ENCODE measurements at regions not wholly inside any gene's neighbourhood (a gene's known extent, or its start where the extent isn't known, plus 50 kb on each side); places are given as distances from the start of the nearest gene placed in this dataset.
"Not testable (repeated sequence)": the region's sequence is repeated elsewhere in the genome, so short reads cannot be mapped to it uniquely, and the experiment has no call there.

GRCh38 chrY:18836643-18837042 lies 63.1 kb upstream of the HSFY2 start:
- H3K4me3 ChIP-seq (ENCODE audit: control insufficient read depth in 1 of 2, extremely low read depth in 1 of 2, low read length in 1 of 2); H3K9me3 ChIP-seq; H3K27me3 ChIP-seq (replicated peaks in 1 of 2; ENCODE audit: control insufficient read depth in 2 of 2, extremely low read depth in 1 of 2, insufficient read depth in 2 of 2, low read length in 1 of 2); H3K4me1 Mint-ChIP-seq; H3K27ac Mint-ChIP-seq; H3K36me3 Mint-ChIP-seq; H3K27me3 Mint-ChIP-seq; H3K27ac ChIP-seq (ENCODE audit: low read length); H3K36me3 ChIP-seq (ENCODE audit: control insufficient read depth in 2 of 2, extremely low read depth in 1 of 2, insufficient read depth in 1 of 2, low read length in 1 of 2); POLR2A ChIA-PET; CTCF ChIA-PET; DNase-seq; H3K4me3 Mint-ChIP-seq; ATAC-seq (replicated peaks in 1 of 4); H3K9me3 Mint-ChIP-seq; H3K4me1 ChIP-seq (ENCODE audit: control insufficient read depth in 1 of 2, extremely low read depth in 1 of 2, insufficient read depth in 2 of 2, low read length in 2 of 2): not testable (repeated sequence)
- WGBS (ENCODE audit: insufficient coverage) = no CpG with 5 or more reads among the region's 6 CpGs

All from T-cell (primary cell).